ENCODE measurements at regions not wholly inside any gene's neighbourhood (a gene's known extent, or its start where the extent isn't known, plus 50 kb on each side); places are given as distances from the start of the nearest gene placed in this dataset.

DNA sequence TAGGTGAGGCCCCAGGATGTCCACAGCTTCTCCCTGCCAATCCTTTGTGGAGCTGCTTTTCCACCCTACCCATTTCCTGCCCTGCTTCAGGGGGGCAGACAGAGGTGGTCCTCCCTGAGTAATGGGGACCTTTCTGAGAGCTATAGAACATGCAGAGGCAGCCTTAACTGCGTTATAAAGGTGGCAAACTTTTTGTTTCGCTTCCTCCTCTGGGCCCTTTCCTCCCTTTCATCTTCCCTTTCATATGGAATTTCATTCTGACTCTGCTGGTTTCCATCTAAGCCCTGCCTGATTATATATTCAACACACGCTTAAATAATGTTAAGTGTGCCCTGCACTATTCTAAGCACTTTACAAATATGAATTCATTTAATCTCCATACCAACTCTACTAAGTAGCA, 169.3 kb upstream of the E2F8 start:
- no peak for TF ChIP-seq CTCF (IDR thresholded peaks at IDR 0.05; ENCODE audit: borderline replicate concordance)
- peaks cover 5% of the 10 kb centered on the region for H3K4me1 ChIP-seq
- no peak for DNase-seq
- H3K27ac ChIP-seq (replicated peaks): no peak overlapping the region
- H3K9me3 ChIP-seq (replicated peaks): peaks cover 5% of the 10 kb centered on the region
- no peak overlapping the region for H3K4me3 ChIP-seq
- intact Hi-C loops (cut with micrococcal nuclease): no loop called here
- H3K36me3 ChIP-seq: no peaks in the 10 kb centered on the region
- H3K27me3 ChIP-seq (ENCODE audit: low read depth): peaks cover 23% of the 10 kb centered on the region

DNA sequence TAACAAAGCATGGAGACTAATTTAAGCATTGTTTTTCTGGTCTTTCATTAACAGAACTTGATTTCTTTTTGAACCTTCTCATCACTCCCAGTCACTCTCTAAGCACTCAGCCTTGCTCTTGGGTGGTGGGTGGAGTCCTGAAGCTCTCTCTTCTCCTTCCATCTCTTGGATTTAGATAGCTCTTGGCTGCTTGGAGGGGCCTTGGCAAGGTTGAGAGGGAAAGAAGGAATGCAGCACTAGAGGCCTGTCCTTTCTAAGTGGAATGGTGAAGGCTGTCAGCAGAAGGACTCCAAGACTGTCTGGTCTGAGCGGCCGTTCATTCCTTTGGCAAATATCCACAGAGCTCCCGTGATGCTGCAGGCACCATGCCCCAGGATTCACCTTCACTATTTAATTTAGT, 168.6 kb upstream of the E2F8 start:
- Histone ChIP-seq H3K27ac (replicated peaks) (no peak overlapping the region), H3K27me3 (ENCODE audit: low read depth) (peaks cover 23% of the 10 kb centered on the region), H3K9me3 (replicated peaks) (no peaks in the 10 kb centered on the region), H3K36me3 (no peaks in the 10 kb centered on the region), H3K4me3 (no peak overlapping the region), H3K4me1 (peaks cover 5% of the 10 kb centered on the region)
- intact Hi-C loops (cut with micrococcal nuclease): no loop called here
- no peak for DNase-seq
- TF ChIP-seq CTCF (IDR thresholded peaks at IDR 0.05; ENCODE audit: borderline replicate concordance): no peak

DNA sequence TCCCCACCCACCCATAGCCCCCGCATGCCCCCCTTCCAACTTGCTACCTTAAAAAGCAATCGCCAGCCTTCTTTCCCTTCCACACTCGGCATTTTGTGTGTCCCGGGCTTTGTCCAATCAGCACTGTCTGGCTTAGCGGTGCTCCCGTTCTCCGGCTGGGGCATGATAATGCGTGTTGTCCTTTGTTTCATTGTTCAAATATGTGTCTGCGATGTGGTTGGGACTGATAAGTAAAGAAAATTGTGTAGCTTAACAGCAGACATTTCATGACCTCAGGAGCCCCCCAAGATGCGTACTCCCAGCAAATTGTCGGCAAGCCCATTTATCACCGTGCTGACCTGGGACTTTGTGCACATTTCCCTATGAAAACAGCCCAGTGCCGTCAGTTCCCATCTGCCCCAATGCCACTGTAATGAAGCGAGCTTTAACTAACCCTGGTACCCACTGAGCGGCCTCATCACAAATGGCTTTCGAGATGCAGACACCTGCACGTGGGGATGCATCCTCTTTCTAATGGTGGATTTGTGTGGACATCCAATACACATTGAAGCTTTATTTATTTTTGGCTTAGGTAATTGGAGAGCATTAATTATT, 167.0 kb upstream of the E2F8 start:
- Histone ChIP-seq H3K27me3 (ENCODE audit: low read depth) (peaks cover 23% of the 10 kb centered on the region), H3K36me3 (no peaks in the 10 kb centered on the region), H3K4me3 (no peak overlapping the region), H3K9me3 (replicated peaks) (no peaks in the 10 kb centered on the region), H3K27ac (replicated peaks) (no peak overlapping the region), H3K4me1 (peaks cover 5% of the 10 kb centered on the region)
- no peak for TF ChIP-seq CTCF (IDR thresholded peaks at IDR 0.05; ENCODE audit: borderline replicate concordance)
- DNase-seq: no peak
- intact Hi-C loops (cut with micrococcal nuclease): no loop called here

GRCh38 chr11:19405966-19406365, 165.2 kb upstream of the E2F8 start:
- peaks cover 12% of the 10 kb centered on the region for H3K27me3 ChIP-seq (ENCODE audit: low read depth)
- H3K36me3 ChIP-seq: no peaks in the 10 kb centered on the region
- no peak for DNase-seq
- peaks cover 5% of the 10 kb centered on the region for H3K4me1 ChIP-seq
- no peaks in the 10 kb centered on the region for H3K9me3 ChIP-seq (replicated peaks)
- H3K27ac ChIP-seq (replicated peaks): no peak overlapping the region
- no peak for TF ChIP-seq CTCF (IDR thresholded peaks at IDR 0.05; ENCODE audit: borderline replicate concordance)
- H3K4me3 ChIP-seq: no peak overlapping the region
- intact Hi-C loops (cut with micrococcal nuclease): no loop called here

GRCh38 chr11:19404787-19405186, 164.0 kb upstream of the E2F8 start:
- H3K4me3 ChIP-seq: no peak overlapping the region
- DNase-seq: no peak
- TF ChIP-seq CTCF (IDR thresholded peaks at IDR 0.05; ENCODE audit: borderline replicate concordance): no peak
- no peaks in the 10 kb centered on the region for H3K9me3 ChIP-seq (replicated peaks)
- intact Hi-C loops (cut with micrococcal nuclease): no loop called here
- no peaks in the 10 kb centered on the region for H3K36me3 ChIP-seq
- H3K27me3 ChIP-seq (ENCODE audit: low read depth): peaks cover 12% of the 10 kb centered on the region
- peaks cover 5% of the 10 kb centered on the region for H3K4me1 ChIP-seq
- no peak overlapping the region for H3K27ac ChIP-seq (replicated peaks)
